Testis (tissue), 2 donors: ENCODE measurements at regions not wholly inside any gene's neighbourhood (a gene's known extent, or its start where the extent isn't known, plus 50 kb on each side); places are given as distances from the start of the nearest gene placed in this dataset.

Experiments used
- DNase-seq: peaks from one replicate; pipeline ENCODE4 v3.0.0-alpha.2; 2019
- H3K27ac ChIP-seq, 2 donors: fragments of 200-600 bp; sonication (generic); one replicate each; pipeline ENCODE4 v1.5.1; 2019
- H3K27me3 ChIP-seq: fragments of 200-600 bp; sonication (generic); one replicate; pipeline ENCODE4 v1.5.1; 2019
- H3K36me3 ChIP-seq: fragments of 200-600 bp; sonication (generic); one replicate; pipeline ENCODE4 v1.5.1; 2017; ENCODE audit warnings: low read depth; ENCODE audit errors: missing control alignments
- H3K4me1 ChIP-seq: fragments of 200-600 bp; sonication (generic); one replicate; pipeline ENCODE4 v1.5.1; 2019
- H3K4me3 ChIP-seq, 2 donors: fragments of 200-600 bp; sonication (generic); one replicate each; pipeline ENCODE4 v1.5.1; 2017 to 2019
- H3K9me3 ChIP-seq: fragments of 200-600 bp; sonication (generic); one replicate; pipeline ENCODE4 v1.5.1; 2017
- CTCF ChIP-seq, 3 experiments: fragments of 450-650 bp in 2 of 3; fragments of 200-600 bp in 1 of 3; sonication (generic) in 1 of 3; IDR thresholded peaks; one replicate each; pipeline ENCODE4 v1.5.1; 2016 to 2019; ENCODE audit warnings: antibody characterized with exemption in 3 of 3, mild to moderate bottlenecking in 2 of 3, moderate library complexity in 1 of 3
- POLR2A ChIP-seq: fragments of 450-650 bp; IDR thresholded peaks from one replicate; pipeline ENCODE4 v1.6.1; 2017; ENCODE audit warnings: antibody characterized with exemption, mild to moderate bottlenecking, moderate library complexity
- WGBS, 2 donors: methylation state at CpG; one replicate each; pipeline ENCODE4 v1.1.5; 2018; 5-methylcytosine and 5-hydroxymethylcytosine counted together
- intact Hi-C: fragments of 100-400 bp; cut with DNase I; formaldehyde crosslinking; loops from one replicate; pipeline ENCODE4 v1.15.1; 2023; ENCODE audit warnings: low total_unique reads

DNA sequence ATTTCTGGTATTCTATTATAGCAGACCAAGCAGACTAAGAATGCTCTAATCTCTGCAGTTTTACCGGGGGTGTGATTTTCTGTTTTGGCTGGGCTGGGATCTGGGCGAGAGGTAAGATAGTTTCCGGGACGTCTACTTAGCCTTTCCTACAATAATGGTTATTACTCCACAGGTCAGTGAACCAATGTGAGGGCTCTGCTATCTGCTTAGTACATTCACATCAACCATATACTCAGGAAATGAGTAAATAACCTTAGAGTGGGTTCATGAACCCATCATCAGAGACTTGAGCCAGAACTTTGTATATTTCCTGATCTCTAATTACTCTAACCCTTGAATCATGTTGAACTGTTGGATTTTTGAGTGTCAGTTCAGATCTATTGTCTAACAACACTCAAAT is 90.1 kb upstream of the NOL4 start:
- Histone ChIP-seq H3K4me1 (no peaks in the 10 kb centered on the region), H3K9me3 (no peaks in the 10 kb centered on the region), H3K27me3 (no peaks in the 10 kb centered on the region), H3K27ac (no peak overlapping the region), H3K36me3 (no peaks in the 10 kb centered on the region), H3K4me3 (no peak overlapping the region)
- intact Hi-C loops = no loop called here
- TF ChIP-seq POLR2A = no peak
- no peak for TF ChIP-seq CTCF (IDR thresholded peaks at IDR 0.05)
- DNase-seq = no peak
- 85 to 95% methylated on average over 4 of the region's 4 CpGs for WGBS, 2 donors

GRCh38 chr18:34315591-34316352 is 91.1 kb upstream of the NOL4 start:
- no peak for TF ChIP-seq CTCF (IDR thresholded peaks at IDR 0.05)
- Histone ChIP-seq H3K4me3 (no peak overlapping the region), H3K4me1 (no peaks in the 10 kb centered on the region), H3K27ac (no peak overlapping the region), H3K9me3 (no peaks in the 10 kb centered on the region), H3K27me3 (no peaks in the 10 kb centered on the region), H3K36me3 (no peaks in the 10 kb centered on the region)
- 79 to 81% methylated on average over 6 of the region's 6 CpGs for WGBS, 2 donors
- no peak for DNase-seq
- intact Hi-C loops = no loop called here

GRCh38 chr18:34320267-34320666 is 95.6 kb upstream of the NOL4 start:
- Histone ChIP-seq H3K9me3 (no peaks in the 10 kb centered on the region), H3K27ac (no peak overlapping the region), H3K4me1 (no peaks in the 10 kb centered on the region), H3K36me3 (no peaks in the 10 kb centered on the region), H3K4me3 (no peak overlapping the region), H3K27me3 (no peaks in the 10 kb centered on the region)
- 65 to 75% methylated on average over 2 of the region's 2 CpGs for WGBS, 2 donors
- intact Hi-C loops = no loop called here
- TF ChIP-seq POLR2A = no peak
- no peak for TF ChIP-seq CTCF (IDR thresholded peaks at IDR 0.05)
- DNase-seq = no peak

- no peaks in the 10 kb centered on the region for H3K9me3 ChIP-seq
- no peak overlapping the region for H3K4me3 ChIP-seq
- no peak for TF ChIP-seq POLR2A
- no peak for TF ChIP-seq CTCF (IDR thresholded peaks at IDR 0.05)
- 71 to 93% methylated on average over 2 of the region's 2 CpGs for WGBS, 2 donors
- no peaks in the 10 kb centered on the region for H3K36me3 ChIP-seq
- H3K27me3 ChIP-seq = no peaks in the 10 kb centered on the region
- intact Hi-C loops = no loop called here
- no peaks in the 10 kb centered on the region for H3K4me1 ChIP-seq
- H3K27ac ChIP-seq = no peak overlapping the region
- DNase-seq = no peak
These were observed 96.4 kb upstream of the NOL4 start for GRCh38 chr18:34321066-34321465.
